ENCODE measurements at regions not wholly inside any gene's neighbourhood (a gene's known extent, or its start where the extent isn't known, plus 50 kb on each side); places are given as distances from the start of the nearest gene placed in this dataset.
A peak's percentile ranks its signal among the peaks of the same experiment; 100 is the strongest.

- no peak for DNase-seq (ENCODE audit: low read depth)
Observed at GRCh38 chr2:18425210-18425703, 135.2 kb downstream of the RDH14 start.

GRCh38 chr2:18423636-18424035 is 136.8 kb downstream of the RDH14 start:
- DNase-seq (ENCODE audit: low read depth), result no peak

- no peak for DNase-seq (ENCODE audit: low read depth)
Observed at GRCh38 chr2:18422432-18423165, 137.9 kb downstream of the RDH14 start.

DNA sequence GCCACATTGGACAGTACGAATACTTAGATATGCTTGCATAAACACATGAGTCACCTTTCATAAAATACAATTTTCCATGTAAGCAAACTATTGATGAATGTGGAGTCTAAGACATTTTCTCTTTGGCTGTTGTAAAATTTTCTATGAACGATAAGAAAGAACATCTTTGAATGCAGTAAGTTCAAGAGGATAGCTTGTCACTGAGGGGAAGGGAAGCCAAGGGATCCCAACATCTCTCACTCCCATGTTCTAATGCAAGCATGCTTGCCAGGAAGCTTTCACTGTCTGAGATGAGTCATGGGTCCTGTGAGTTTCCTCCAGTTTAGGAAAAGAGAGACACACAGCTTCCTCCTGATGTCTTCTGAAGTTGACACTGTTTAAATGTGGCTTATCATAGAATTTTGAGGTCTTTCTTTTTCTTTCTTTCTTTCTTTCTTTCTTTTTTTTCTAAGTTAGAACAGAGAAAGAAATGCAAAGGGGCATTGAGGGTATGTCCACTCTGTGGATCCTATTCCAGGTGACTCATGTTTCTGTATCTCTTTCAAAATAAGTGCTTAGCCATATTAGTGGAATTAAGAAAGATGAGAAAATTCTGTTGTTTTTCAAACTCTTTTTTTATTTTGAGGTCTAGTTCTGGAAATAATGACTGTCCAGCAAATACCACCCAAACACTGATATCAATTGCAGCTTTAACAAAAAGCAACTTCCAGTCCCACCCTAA is 146.6 kb downstream of the RDH14 start:
- DNase-seq (ENCODE audit: low read depth), result no peak

DNA sequence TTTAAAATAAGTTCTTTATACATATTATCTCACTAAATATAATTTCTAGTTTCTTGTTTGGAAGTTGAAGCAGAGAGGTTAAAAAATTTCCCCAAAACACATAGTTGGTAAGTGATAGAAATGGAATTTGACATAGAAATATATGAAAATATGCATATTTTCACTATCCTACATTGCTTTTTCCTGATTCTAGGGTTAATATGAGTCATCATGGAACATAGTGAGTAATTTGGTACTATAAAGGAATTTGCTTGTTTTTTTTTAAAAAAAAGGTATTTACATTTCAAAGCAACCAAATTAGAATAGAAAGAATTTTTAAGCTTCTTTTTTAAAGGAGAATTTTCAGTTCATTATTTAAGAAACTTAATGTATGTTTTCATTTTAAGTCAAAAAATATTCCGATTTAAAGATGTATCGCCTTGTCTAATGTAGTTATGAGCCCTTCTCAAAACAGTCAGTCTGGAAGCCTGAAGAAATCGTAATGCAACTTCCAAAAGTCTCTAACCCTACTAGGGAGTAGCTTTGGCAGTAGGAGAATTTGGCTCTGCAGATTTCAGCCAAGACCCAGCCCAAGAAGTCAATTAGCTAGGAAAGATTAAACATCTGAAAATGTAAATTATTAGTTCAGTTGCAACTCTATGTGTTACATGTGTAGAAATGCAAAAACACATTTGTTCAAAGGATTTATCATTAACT is 147.3 kb downstream of the RDH14 start:
- DNase-seq (ENCODE audit: low read depth), result no peak

DNA sequence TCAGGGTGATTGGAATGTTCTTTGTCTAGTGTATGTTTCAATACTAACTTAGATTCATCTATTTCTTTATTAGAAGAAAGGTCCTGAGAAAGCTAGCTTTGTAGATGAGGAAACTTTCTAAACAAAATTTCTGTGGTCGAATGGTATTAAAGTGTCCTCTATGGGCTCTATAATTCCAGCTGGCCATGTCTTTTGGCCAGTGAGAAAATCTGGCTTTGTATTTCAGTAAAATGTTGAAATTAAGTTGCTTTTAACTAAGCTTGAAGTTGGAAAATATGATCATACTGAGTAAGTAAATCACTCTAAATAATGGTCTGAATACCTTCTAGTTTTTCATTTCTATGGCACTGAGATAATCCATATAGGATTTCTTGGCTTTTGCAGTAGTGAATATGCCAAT is 148.8 kb downstream of the RDH14 start:
- DNase-seq (ENCODE audit: low read depth), result no peak

DNA sequence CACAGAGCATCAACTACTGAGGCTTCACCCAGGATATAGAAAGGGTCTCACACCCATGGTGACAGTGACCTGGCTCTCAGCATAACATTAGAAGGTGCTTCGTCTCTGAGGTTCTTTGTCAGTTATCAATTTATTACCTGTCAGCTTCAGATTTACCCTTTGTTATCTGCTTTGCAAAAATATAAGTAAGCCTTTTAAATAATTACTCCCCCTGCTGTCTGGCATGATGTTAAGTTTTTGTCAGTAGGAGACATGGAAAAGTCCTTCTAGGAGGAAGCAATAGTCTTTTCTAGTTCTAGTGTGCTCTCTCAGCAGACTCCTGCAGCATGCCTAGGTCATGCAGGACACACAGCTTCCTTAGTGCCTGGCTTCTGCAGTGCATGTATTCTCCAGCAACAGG is 149.9 kb downstream of the RDH14 start:
- DNase-seq (ENCODE audit: low read depth), result no peak

DNA sequence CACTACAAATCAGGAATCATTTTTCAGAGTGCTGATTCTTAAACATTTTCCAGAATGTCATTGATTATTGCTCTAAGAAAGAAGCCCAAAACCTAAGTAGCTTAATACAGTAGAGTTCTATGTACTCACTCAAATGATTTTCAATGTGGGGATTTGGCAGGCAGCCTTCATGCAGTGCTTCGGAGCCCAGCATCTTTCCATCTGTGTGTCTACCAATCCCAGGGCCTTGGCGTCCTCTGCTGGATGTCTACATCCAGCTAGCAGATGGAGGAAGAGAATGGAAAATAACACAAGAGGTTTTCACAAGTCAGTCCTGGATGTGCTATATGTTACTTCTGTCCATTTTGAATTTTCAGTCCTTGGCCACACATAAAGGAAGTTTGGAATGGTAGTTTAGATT is 151.8 kb downstream of the RDH14 start:
- DNase-seq (ENCODE audit: low read depth), result no peak

GRCh38 chr2:18406219-18406618 is 154.2 kb downstream of the RDH14 start:
- no peak for DNase-seq (ENCODE audit: low read depth)

DNA sequence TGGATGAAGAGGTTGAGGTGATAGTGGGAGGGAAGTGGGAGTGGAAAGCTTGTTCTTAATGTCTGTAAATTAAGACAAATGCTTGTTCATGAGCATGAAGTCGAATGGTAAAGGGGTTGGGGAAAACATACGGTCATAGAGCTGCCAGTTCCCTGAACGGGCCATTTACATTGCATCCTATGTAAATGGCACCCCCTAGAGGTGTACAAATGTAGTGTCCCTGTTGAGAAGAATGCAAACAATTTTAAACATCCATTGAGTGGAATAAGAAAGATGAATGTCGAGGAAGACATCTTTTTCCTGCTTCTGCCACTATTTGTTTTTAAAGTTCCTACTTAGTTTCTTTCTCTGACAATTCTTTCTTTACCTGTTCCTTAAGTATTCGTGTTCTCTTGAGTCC is 155.7 kb downstream of the RDH14 start:
- DNase-seq (ENCODE audit: low read depth), result no peak

GRCh38 chr2:18403921-18404522 is 156.4 kb downstream of the RDH14 start:
- no peak for DNase-seq (ENCODE audit: low read depth)

GRCh38 chr2:18402831-18403230 is 157.6 kb downstream of the RDH14 start:
- no peak for DNase-seq (ENCODE audit: low read depth)

DNA sequence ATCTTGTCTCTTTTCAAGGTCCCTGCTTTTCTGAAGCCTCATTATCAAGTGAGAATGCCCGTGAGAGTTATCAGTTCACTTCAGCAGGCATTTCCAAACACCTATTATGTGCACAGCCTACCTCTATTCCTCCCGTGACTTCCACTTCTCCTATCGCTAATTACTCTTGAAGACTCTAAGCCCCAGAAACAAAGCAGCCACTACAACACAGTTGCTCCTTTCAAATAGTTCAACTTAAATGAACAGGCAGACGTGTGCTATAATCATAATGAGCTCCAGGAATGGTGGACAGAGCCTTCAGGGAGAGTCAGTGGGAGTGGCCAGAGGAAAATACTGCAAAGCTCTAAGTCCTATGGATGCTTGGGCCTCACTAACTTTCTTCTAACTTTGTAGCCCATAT is 159.0 kb downstream of the RDH14 start:
- no peak for DNase-seq (ENCODE audit: low read depth)

GRCh38 chr2:18399601-18400000 is 160.9 kb downstream of the RDH14 start:
- DNase-seq (ENCODE audit: low read depth), result no peak

GRCh38 chr2:18398833-18399232 is 161.6 kb downstream of the RDH14 start:
- no peak for DNase-seq (ENCODE audit: low read depth)

- no peak for DNase-seq (ENCODE audit: low read depth)
Observed at GRCh38 chr2:18396329-18397010, 164.0 kb downstream of the RDH14 start.

- no peak for DNase-seq (ENCODE audit: low read depth)
Observed at GRCh38 chr2:18395555-18395954, 164.9 kb downstream of the RDH14 start.

- DNase-seq (ENCODE audit: low read depth), result peak; percentile 30
Observed at GRCh38 chr2:18387441-18388206, 172.8 kb downstream of the RDH14 start.

DNA sequence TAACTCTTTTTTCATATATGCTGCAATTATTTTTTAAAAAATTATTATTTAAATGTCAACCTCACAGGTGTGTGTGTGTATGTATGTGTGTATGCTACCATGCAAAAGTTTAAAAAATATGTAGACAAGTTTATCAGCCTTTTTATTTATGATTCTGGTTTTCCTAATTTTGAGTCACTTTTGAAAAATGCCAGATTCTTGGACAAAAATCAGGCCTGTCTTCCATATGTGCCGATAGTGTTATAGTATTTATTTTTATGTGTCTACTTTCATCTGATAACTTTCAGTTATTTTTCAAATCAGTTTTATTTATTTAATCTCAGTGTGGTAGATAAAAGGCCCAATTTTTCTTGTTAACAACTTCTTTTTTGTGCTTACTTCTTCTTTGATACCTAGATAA is 176.2 kb downstream of the RDH14 start:
- DNase-seq (ENCODE audit: low read depth), result no peak

DNA sequence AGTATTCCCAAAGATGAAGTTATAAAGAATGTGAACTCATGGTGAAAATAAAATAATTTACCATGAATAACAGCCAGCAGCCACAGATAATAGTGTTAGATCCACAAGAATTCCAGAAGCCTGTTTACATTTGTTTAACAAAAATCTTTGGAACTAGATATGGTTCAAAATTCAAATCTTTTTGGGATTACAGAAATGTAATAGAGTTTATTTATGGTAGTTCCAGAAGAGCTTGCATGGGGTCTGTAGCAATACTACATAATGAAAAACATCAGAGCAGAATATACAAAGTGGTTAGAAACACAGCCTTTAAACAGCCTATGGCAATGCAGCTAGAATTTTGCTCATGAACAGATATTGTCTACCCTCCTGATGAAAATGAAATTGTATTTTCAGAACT is 179.1 kb downstream of the RDH14 start:
- DNase-seq (ENCODE audit: low read depth), result no peak

- no peak for DNase-seq (ENCODE audit: low read depth)
Observed at GRCh38 chr2:18380321-18380720, 180.1 kb downstream of the RDH14 start.
